SU-DHL-6 (cell line): ENCODE measurements at regions not wholly inside any gene's neighbourhood (a gene's known extent, or its start where the extent isn't known, plus 50 kb on each side); places are given as distances from the start of the nearest gene placed in this dataset.

Experiments used
- CTCF ChIP-seq: fragments of 200-600 bp; sonication (generic); IDR thresholded peaks from one replicate; pipeline ENCODE4 v1.5.1; 2017; ENCODE audit warnings: antibody characterized with exemption, mild to moderate bottlenecking, low read length, moderate library complexity; ENCODE audit not compliant: insufficient read depth, poor library complexity, severe bottlenecking
- EZH2phosphoT487 ChIP-seq: fragments of 200-600 bp; sonication (generic), shearing (Covaris generic); conservative IDR thresholded peaks from 2 replicates; pipeline ENCODE4 v1.6.1; 2018; ENCODE audit warnings: mild to moderate bottlenecking, antibody characterized with exemption, low read length, moderate library complexity, mixed read lengths

- no peak for TF ChIP-seq CTCF
- TF ChIP-seq EZH2phosphoT487, result no peak
Observed at GRCh38 chr13:80452279-80452678, 111.4 kb upstream of the SPRY2 start.
